CD4-positive, alpha-beta T cell (primary cell): ENCODE measurements at regions not wholly inside any gene's neighbourhood (a gene's known extent, or its start where the extent isn't known, plus 50 kb on each side); places are given as distances from the start of the nearest gene placed in this dataset.

ENCODE experiments used
- ATAC-seq: fragments of 200-7000 bp; cut with Tn5 transposase; one replicate; pipeline ENCODE4 v1.10.0; 2022; ENCODE audit warnings: mild to moderate bottlenecking; ENCODE audit not compliant: poor library complexity
- CTCF ChIA-PET: fragments of 350-600 bp; sonication (Branson Sonifier 250); formaldehyde crosslinking; loops from one replicate; lab custom pipeline; 2021; ENCODE audit warnings: antibody characterized with exemption, inconsistent platforms; lab: Charles Lee
- POLR2A ChIA-PET: fragments of 350-600 bp; sonication (Branson Sonifier 250); formaldehyde crosslinking; loops from one replicate; lab custom pipeline; 2021; ENCODE audit warnings: antibody characterized with exemption, inconsistent platforms; lab: Charles Lee
- DNase-seq, 14 experiments: peaks; one replicate each; pipeline ENCODE4 v3.0.0-alpha.2; 2013 to 2020; ENCODE audit warnings: mixed read lengths in 2 of 14
- H3K27ac ChIP-seq, 2 donors: one replicate each; pipeline versions ENCODE4 v1.5.1 to v1.7.0; 2013; ENCODE audit warnings: low read length in 2 of 2, low read depth in 1 of 2, mild to moderate bottlenecking in 1 of 2
- H3K27me3 ChIP-seq, 2 experiments: 1 replicate in 1 of 2; 2 replicates in 1 of 2; pipeline versions ENCODE4 v1.6.1 to v1.7.0; 2013; ENCODE audit warnings: low read length in 2 of 2, control low read depth in 1 of 2, mild to moderate bottlenecking in 1 of 2, moderate library complexity in 1 of 2; ENCODE audit not compliant: insufficient read depth in 2 of 2, control insufficient read depth in 1 of 2
- H3K36me3 ChIP-seq: one replicate; pipeline ENCODE4 v1.6.1; 2013; ENCODE audit warnings: low read length, control low read depth; ENCODE audit not compliant: insufficient read depth
- H3K4me1 ChIP-seq: one replicate; pipeline ENCODE4 v1.6.1; 2013; ENCODE audit warnings: low read length, control low read depth; ENCODE audit not compliant: insufficient read depth
- H3K4me3 ChIP-seq: one replicate; pipeline ENCODE4 v1.5.1; 2013; ENCODE audit warnings: mild to moderate bottlenecking, low read length, moderate library complexity
- H3K9me3 ChIP-seq, 2 experiments: 1 replicate in 1 of 2; 2 replicates in 1 of 2; pipeline versions ENCODE4 v1.6.1 to v1.7.0; 2013; ENCODE audit warnings: low read length in 2 of 2, mild to moderate bottlenecking in 2 of 2, control low read depth in 1 of 2, moderate library complexity in 1 of 2; ENCODE audit not compliant: control insufficient read depth in 1 of 2, insufficient read depth in 1 of 2
- H3K27ac Mint-ChIP-seq: one replicate; pipeline ENCODE4 v1.8.0; 2020; ENCODE audit warnings: mixed read lengths
- H3K27me3 Mint-ChIP-seq: one replicate; pipeline ENCODE4 v1.8.0; 2021; ENCODE audit warnings: mixed read lengths
- H3K36me3 Mint-ChIP-seq: one replicate; pipeline ENCODE4 v1.8.0; 2021; ENCODE audit warnings: low read depth, mixed read lengths
- H3K4me1 Mint-ChIP-seq: one replicate; pipeline ENCODE4 v1.8.0; 2021; ENCODE audit warnings: low read depth, mixed read lengths
- H3K4me3 Mint-ChIP-seq: one replicate; pipeline ENCODE4 v1.8.0; 2020; ENCODE audit warnings: mild to moderate bottlenecking, mixed read lengths
- H3K9me3 Mint-ChIP-seq: one replicate; pipeline ENCODE4 v1.8.0; 2020; ENCODE audit warnings: mixed read lengths
- CTCF ChIP-seq: fragments of 200-600 bp; IDR thresholded peaks from one replicate; pipeline ENCODE4 v1.8.0; 2022; ENCODE audit warnings: antibody characterized with exemption, mild to moderate bottlenecking
- intact Hi-C, 2 experiments: fragments of 100-400 bp; cut with DNase I in 1 of 2; cut with micrococcal nuclease in 1 of 2; formaldehyde crosslinking; loops; one replicate each; pipeline versions ENCODE4 v1.15.1 to v1.9.0; 2023 to 2025; cut with DNase I, micrococcal nuclease

- H3K27me3 ChIP-seq, result no peaks in the 10 kb centered on the region
- ATAC-seq (no peak), DNase-seq (no peak)
- H3K4me3 ChIP-seq, result no peak overlapping the region
- ChIA-PET POLR2A (no interaction called here), CTCF (no interaction called here)
- intact Hi-C loops, result no loop called here
- no peak overlapping the region for H3K4me3 Mint-ChIP-seq
- H3K36me3 Mint-ChIP-seq, result no peaks in the 10 kb centered on the region
- no peak overlapping the region for H3K27ac Mint-ChIP-seq
- no peaks in the 10 kb centered on the region for H3K27me3 Mint-ChIP-seq
- no peak overlapping the region for H3K27ac ChIP-seq
- H3K9me3 ChIP-seq, result no peaks in the 10 kb centered on the region
- H3K4me1 ChIP-seq, result no peaks in the 10 kb centered on the region
- no peaks in the 10 kb centered on the region for H3K36me3 ChIP-seq
- no peaks in the 10 kb centered on the region for H3K9me3 Mint-ChIP-seq
- TF ChIP-seq CTCF, result no peak
- no peaks in the 10 kb centered on the region for H3K4me1 Mint-ChIP-seq
These were observed 896.7 kb upstream of the MAP3K7 start for GRCh38 chr6:91483415-91484105.

- POLR2A ChIA-PET, result no interaction called here
- H3K36me3 Mint-ChIP-seq, result no peaks in the 10 kb centered on the region
- CTCF ChIA-PET, result no interaction called here
These were observed 895.6 kb upstream of the MAP3K7 start for GRCh38 chr6:91482498-91482897.

GRCh38 chr6:91480402-91480801 lies 893.5 kb upstream of the MAP3K7 start:
- no peaks in the 10 kb centered on the region for H3K9me3 ChIP-seq
- no peaks in the 10 kb centered on the region for H3K36me3 ChIP-seq
- intact Hi-C loops, result no loop called here
- no peaks in the 10 kb centered on the region for H3K27me3 ChIP-seq
- ChIA-PET POLR2A (no interaction called here), CTCF (no interaction called here)
- DNase-seq, result no peak
- Mint-ChIP-seq H3K4me3 (no peak overlapping the region), H3K27ac (no peak overlapping the region), H3K4me1 (no peaks in the 10 kb centered on the region), H3K36me3 (no peaks in the 10 kb centered on the region), H3K9me3 (no peaks in the 10 kb centered on the region), H3K27me3 (no peaks in the 10 kb centered on the region)
- TF ChIP-seq CTCF, result no peak
- H3K27ac ChIP-seq, result no peak overlapping the region
- ATAC-seq, result no peak
- no peaks in the 10 kb centered on the region for H3K4me1 ChIP-seq
- H3K4me3 ChIP-seq, result no peak overlapping the region

More at GRCh38 chr6:91482498-91482897, 895.6 kb upstream of the MAP3K7 start:
- TF ChIP-seq CTCF, result no peak
- Mint-ChIP-seq H3K27ac (no peak overlapping the region), H3K27me3 (no peaks in the 10 kb centered on the region), H3K4me1 (no peaks in the 10 kb centered on the region), H3K9me3 (no peaks in the 10 kb centered on the region), H3K4me3 (no peak overlapping the region)
- no peaks in the 10 kb centered on the region for H3K4me1 ChIP-seq
- H3K4me3 ChIP-seq, result no peak overlapping the region
- ATAC-seq (no peak), DNase-seq (no peak)
- H3K36me3 ChIP-seq, result no peaks in the 10 kb centered on the region
- no peaks in the 10 kb centered on the region for H3K27me3 ChIP-seq
- no peak overlapping the region for H3K27ac ChIP-seq
- intact Hi-C loops, result no loop called here
- no peaks in the 10 kb centered on the region for H3K9me3 ChIP-seq
